PC-3 (cell line): ENCODE measurements at regions not wholly inside any gene's neighbourhood (a gene's known extent, or its start where the extent isn't known, plus 50 kb on each side); places are given as distances from the start of the nearest gene placed in this dataset.

Experiments used
- ATAC-seq: fragments of 200-7000 bp; cut with Tn5 transposase; 2 replicates; pipeline ENCODE4 v1.9.1; 2020; ENCODE audit warnings: mild to moderate bottlenecking, moderate library complexity
- BruUV-seq: library from RNA; stranded (reverse); fragments of 400-500 nt; replicated peaks from 2 replicates; lab custom pipeline; 2021; lab: Mats Ljungman, UMichigan
- CTCF ChIA-PET: fragments of 300-600 bp; sonication (Branson Sonifier 250); formaldehyde crosslinking; loops from one replicate; lab custom pipeline; 2022; ENCODE audit warnings: antibody characterized with exemption; lab: Charles Lee
- POLR2A ChIA-PET: fragments of 300-600 bp; sonication (Branson Sonifier 250); formaldehyde crosslinking; loops from one replicate; lab custom pipeline; 2022; ENCODE audit warnings: antibody characterized with exemption; ENCODE audit not compliant: unreplicated experiment; lab: Charles Lee
- DNase-seq: peaks from one replicate; pipeline ENCODE4 v3.0.0-alpha.2; 2015
- H2AFZ ChIP-seq: fragments of 300-600 bp; sonication (generic); 2 replicates; pipeline ENCODE4 v1.6.0; 2016; ENCODE audit warnings: antibody characterized with exemption, low read length
- H3F3A ChIP-seq: fragments of 300-600 bp; sonication (generic); one replicate; pipeline ENCODE4 v1.6.0; 2017; ENCODE audit warnings: antibody characterized with exemption, low read length, control low read depth, mild to moderate bottlenecking; ENCODE audit not compliant: unreplicated experiment
- H3K27ac ChIP-seq: fragments of 300-600 bp; sonication (generic); 2 replicates; pipeline ENCODE4 v1.5.1; 2016; ENCODE audit warnings: mild to moderate bottlenecking, low read length
- H3K27me3 ChIP-seq: fragments of 300-600 bp; sonication (generic); 2 replicates; pipeline ENCODE4 v1.6.1; 2016; ENCODE audit warnings: low read length, mixed read lengths
- H3K36me3 ChIP-seq: fragments of 300-600 bp; sonication (generic); 2 replicates; pipeline ENCODE4 v1.6.1; 2016; ENCODE audit warnings: low read depth, mixed run types, low read length, mixed read lengths
- H3K4me1 ChIP-seq: fragments of 300-600 bp; sonication (generic); 2 replicates; pipeline ENCODE4 v1.5.1; 2016; ENCODE audit warnings: low read length; ENCODE audit not compliant: insufficient read depth
- H3K4me2 ChIP-seq: fragments of 300-600 bp; sonication (generic); 2 replicates; pipeline ENCODE4 v1.6.0; 2016; ENCODE audit warnings: low read length
- H3K4me3 ChIP-seq: fragments of 300-600 bp; sonication (generic); 2 replicates; pipeline ENCODE4 v1.5.1; 2016; ENCODE audit warnings: mild to moderate bottlenecking, low read length, mixed read lengths
- H3K79me2 ChIP-seq: fragments of 300-600 bp; sonication (generic); 2 replicates; pipeline ENCODE4 v1.6.1; 2017; ENCODE audit warnings: low read length, mixed read lengths
- H3K9ac ChIP-seq: fragments of 300-600 bp; sonication (generic); 2 replicates; pipeline ENCODE4 v1.6.0; 2016; ENCODE audit warnings: mild to moderate bottlenecking, low read length
- H3K9me2 ChIP-seq: fragments of 300-600 bp; sonication (generic); replicated peaks from 2 replicates; pipeline ENCODE4 v1.6.1; 2016; ENCODE audit warnings: mixed run types, low read length, mixed read lengths
- H3K9me3 ChIP-seq: fragments of 300-600 bp; sonication (generic); 2 replicates; pipeline ENCODE4 v1.6.1; 2016; ENCODE audit warnings: low read length, mixed read lengths
- H4K20me1 ChIP-seq: fragments of 300-600 bp; sonication (generic); 2 replicates; pipeline ENCODE4 v1.6.1; 2016; ENCODE audit warnings: low read length, mixed read lengths
- CTCF ChIP-seq: fragments of 300-600 bp; sonication (generic); conservative IDR thresholded peaks from 2 replicates; pipeline ENCODE4 v1.5.1; 2017; ENCODE audit warnings: antibody characterized with exemption, low read depth, mild to moderate bottlenecking, low read length
- EZH2 ChIP-seq: fragments of 300-600 bp; sonication (generic); IDR thresholded peaks from one replicate; pipeline ENCODE4 v1.6.1; 2017; ENCODE audit warnings: antibody characterized with exemption, mild to moderate bottlenecking, low read length; ENCODE audit not compliant: unreplicated experiment
- EZH2phosphoT487 ChIP-seq: fragments of 300-600 bp; sonication (generic); IDR thresholded peaks from 2 replicates; pipeline ENCODE4 v1.6.1; 2018; ENCODE audit warnings: mild to moderate bottlenecking, antibody characterized with exemption, low read length, borderline replicate concordance
- intact Hi-C: fragments of 100-400 bp; cut with micrococcal nuclease; formaldehyde crosslinking; loops from 2 replicates; pipeline ENCODE4 v1.9.0; 2023

DNA sequence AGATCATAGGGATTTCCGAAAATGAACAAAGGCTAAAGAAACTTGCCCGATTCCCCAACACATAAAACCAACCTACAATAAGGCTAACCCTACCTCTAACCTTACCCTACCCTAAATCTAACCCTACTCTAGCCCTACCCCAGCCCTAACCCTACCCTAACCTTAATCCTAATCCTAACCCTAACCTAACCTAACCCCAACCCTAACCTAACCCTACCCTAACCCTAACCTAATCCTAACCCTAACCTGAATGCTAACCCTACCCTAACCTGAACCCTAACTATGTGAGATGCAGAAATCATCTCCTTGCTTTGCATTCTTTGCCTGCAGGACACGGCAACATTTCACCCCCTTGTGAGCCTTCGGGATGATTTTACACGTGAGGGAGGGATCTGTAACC lies 67.6 kb upstream of the SOX1 start:
- Histone ChIP-seq H3K9me3 (no peaks in the 10 kb centered on the region), H3K9ac (no peak overlapping the region), H3K27ac (no peak overlapping the region), H3K9me2 (no peaks in the 10 kb centered on the region), H3F3A (no peaks in the 10 kb centered on the region), H3K4me3 (no peak overlapping the region), H3K4me1 (no peaks in the 10 kb centered on the region), H3K79me2 (no peaks in the 10 kb centered on the region), H3K36me3 (no peaks in the 10 kb centered on the region), H3K27me3 (peaks cover 54% of the 10 kb centered on the region), H4K20me1 (no peaks in the 10 kb centered on the region), H2AFZ (no peak overlapping the region), H3K4me2 (no peak overlapping the region)
- intact Hi-C loops: no loop called here
- DNase-seq (no peak), ATAC-seq (no peak)
- CTCF ChIA-PET: no interaction called here
- no TSS peak for BruUV-seq
- TF ChIP-seq CTCF: no peak
- no peak for TF ChIP-seq EZH2
- TF ChIP-seq EZH2phosphoT487: no peak
- POLR2A ChIA-PET: no interaction called here

DNA sequence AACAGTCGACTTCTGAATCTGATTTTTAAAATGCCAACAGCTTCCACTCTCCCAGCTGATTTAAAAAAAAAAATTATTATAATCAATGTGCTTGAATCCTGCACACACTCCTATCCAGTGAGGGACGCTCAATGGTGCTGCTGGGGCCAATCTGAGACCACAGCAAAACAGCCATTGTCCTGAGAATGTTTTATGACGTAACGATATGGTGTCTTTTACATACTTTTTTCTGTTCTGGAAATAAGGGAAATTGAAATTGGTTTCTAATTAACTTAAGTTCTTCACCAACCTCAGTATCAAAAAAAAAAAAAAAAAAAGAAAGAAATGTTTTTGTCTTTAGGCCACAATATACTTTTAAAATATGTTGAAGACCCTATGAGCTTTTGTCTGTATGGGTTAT lies 66.1 kb upstream of the SOX1 start:
- H3K4me3 ChIP-seq: no peak overlapping the region
- ATAC-seq (no peak), DNase-seq (no peak)
- intact Hi-C loops: no loop called here
- H3K4me2 ChIP-seq: no peak overlapping the region
- H3K27ac ChIP-seq: no peak overlapping the region
- H3F3A ChIP-seq: no peaks in the 10 kb centered on the region
- BruUV-seq: no TSS peak
- no peak for TF ChIP-seq CTCF
- TF ChIP-seq EZH2: no peak
- TF ChIP-seq EZH2phosphoT487: no peak
- H2AFZ ChIP-seq: no peak overlapping the region
- H3K9ac ChIP-seq: no peak overlapping the region
- H3K9me2 ChIP-seq: no peaks in the 10 kb centered on the region
- CTCF ChIA-PET: no interaction called here
- H3K36me3 ChIP-seq: no peaks in the 10 kb centered on the region
- H3K27me3 ChIP-seq: peaks cover 54% of the 10 kb centered on the region
- no peaks in the 10 kb centered on the region for H3K4me1 ChIP-seq
- H4K20me1 ChIP-seq: no peaks in the 10 kb centered on the region
- no peaks in the 10 kb centered on the region for H3K79me2 ChIP-seq
- POLR2A ChIA-PET: no interaction called here
- no peaks in the 10 kb centered on the region for H3K9me3 ChIP-seq

DNA sequence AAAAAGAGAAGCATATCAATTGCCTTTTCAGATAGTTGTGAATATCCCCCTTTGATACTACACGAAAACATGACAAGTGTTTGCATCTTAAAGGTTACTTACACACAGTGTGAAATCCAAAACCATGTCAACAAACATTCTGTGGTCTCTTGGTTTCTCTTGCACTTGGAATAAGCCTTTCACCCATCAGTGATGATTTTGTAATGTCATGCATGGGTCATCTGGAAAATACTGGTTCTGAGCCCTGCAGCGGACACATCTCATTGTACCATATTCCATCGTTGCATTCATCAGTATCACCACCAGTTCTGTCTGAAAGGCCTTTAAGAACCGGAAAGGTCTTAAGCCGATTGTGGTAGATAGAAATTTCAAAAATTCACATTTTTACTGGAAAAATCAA lies 65.4 kb upstream of the SOX1 start:
- ChIA-PET POLR2A (no interaction called here), CTCF (no interaction called here)
- Histone ChIP-seq H3K4me2 (no peak overlapping the region), H3K27me3 (peaks cover 54% of the 10 kb centered on the region), H3K9me2 (no peaks in the 10 kb centered on the region), H3K9ac (no peak overlapping the region), H3K9me3 (no peaks in the 10 kb centered on the region), H3K79me2 (no peaks in the 10 kb centered on the region), H4K20me1 (no peaks in the 10 kb centered on the region), H3F3A (no peaks in the 10 kb centered on the region), H3K4me1 (no peaks in the 10 kb centered on the region), H2AFZ (no peak overlapping the region), H3K36me3 (no peaks in the 10 kb centered on the region), H3K4me3 (no peak overlapping the region), H3K27ac (no peak overlapping the region)
- intact Hi-C loops: no loop called here
- BruUV-seq: no TSS peak
- ATAC-seq (no peak), DNase-seq (no peak)
- TF ChIP-seq EZH2 (no peak), EZH2phosphoT487 (no peak), CTCF (no peak)
